Lung (tissue), 11 donors: ENCODE measurements at regions not wholly inside any gene's neighbourhood (a gene's known extent, or its start where the extent isn't known, plus 50 kb on each side); places are given as distances from the start of the nearest gene placed in this dataset.
A peak's percentile ranks its signal among the peaks of the same experiment; 100 is the strongest.

Source experiments
- ATAC-seq: fragments of 200-7000 bp; cut with Tn5 transposase; one replicate; pipeline ENCODE4 v1.9.1; 2020; ENCODE audit warnings: moderate number of reproducible peaks; ENCODE audit not compliant: insufficient read depth, low FRiP score
- DNase-seq, 3 donors: peaks; one replicate each; pipeline ENCODE4 v3.0.0-alpha.2; 2013 to 2017
- H3K27ac ChIP-seq, 2 donors: one replicate each; pipeline ENCODE4 v1.5.1; 2013; ENCODE audit warnings: mild to moderate bottlenecking in 2 of 2, moderate library complexity in 2 of 2, control low read depth in 1 of 2, inconsistent platforms in 1 of 2, low read depth in 1 of 2, low read length in 1 of 2
- H3K27me3 ChIP-seq, 3 donors: one replicate each; pipeline ENCODE4 v1.5.1; 2013; ENCODE audit warnings: low read length in 2 of 3; ENCODE audit not compliant: control insufficient read depth in 3 of 3, insufficient read depth in 3 of 3
- H3K36me3 ChIP-seq, 4 donors: one replicate each; pipeline ENCODE4 v1.5.1; 2013; ENCODE audit warnings: low read length in 4 of 4, mild to moderate bottlenecking in 1 of 4, moderate library complexity in 1 of 4; ENCODE audit not compliant: control insufficient read depth in 4 of 4, insufficient read depth in 4 of 4
- H3K4me1 ChIP-seq, 5 donors: one replicate each; pipeline ENCODE4 v1.5.1; 2013; ENCODE audit warnings: low read length in 5 of 5, mild to moderate bottlenecking in 2 of 5, moderate library complexity in 1 of 5; ENCODE audit not compliant: control insufficient read depth in 5 of 5, insufficient read depth in 5 of 5
- H3K4me3 ChIP-seq: one replicate; pipeline ENCODE4 v1.5.1; 2013; ENCODE audit warnings: mild to moderate bottlenecking, control low read depth, moderate library complexity
- H3K9ac ChIP-seq, 2 donors: one replicate each; pipeline ENCODE4 v1.5.1; 2013; ENCODE audit warnings: low read length in 2 of 2, control low read depth in 1 of 2; ENCODE audit not compliant: insufficient read depth in 1 of 2
- H3K9me3 ChIP-seq, 4 donors: one replicate each; pipeline ENCODE4 v1.5.1; 2013; ENCODE audit warnings: low read length in 3 of 4, mild to moderate bottlenecking in 1 of 4, moderate library complexity in 1 of 4; ENCODE audit not compliant: control insufficient read depth in 4 of 4, insufficient read depth in 3 of 4
- CTCF ChIP-seq: IDR thresholded peaks from 2 replicates; pipeline ENCODE4 v1.5.1; 2012; ENCODE audit warnings: mild to moderate bottlenecking; ENCODE audit errors: control extremely low read depth, extremely low read depth
- WGBS, 2 donors: extraction: QIAGEN DNeasy Blood & Tissue Kit; methylation state at CpG; one replicate each; pipeline ENCODE4 v1.1.7; 2013; 5-methylcytosine and 5-hydroxymethylcytosine counted together
- donor health status: control.
- donor health status: control.
- donor health status: Bipolar disorder and iron deficiency.
- donor health status: healthy.
- donor health status: DM: yes; HTN: yes; CAD: no.

GRCh38 chrX:124736553-124737270 is 390.3 kb downstream of the SH2D1A start:
- peaks cover 0 to 3% (median 3%) of the 10 kb centered on the region in 3 donors for H3K27me3 ChIP-seq
- H3K36me3 ChIP-seq: no peaks in the 10 kb centered on the region
- H3K4me1 ChIP-seq: no peaks in the 10 kb centered on the region
- WGBS, 2 donors: 51 to 83% methylated on average over 9 of the region's 9 CpGs
- DNase-seq (no peak), ATAC-seq (no peak)
- TF ChIP-seq CTCF: no peak
- no peak overlapping the region for H3K9ac ChIP-seq
- H3K4me3 ChIP-seq: no peak overlapping the region
- H3K27ac ChIP-seq: no peak overlapping the region
- no peaks in the 10 kb centered on the region for H3K9me3 ChIP-seq

GRCh38 chrX:124737771-124738170 is 391.4 kb downstream of the SH2D1A start:
- no peak for TF ChIP-seq CTCF
- no peaks in the 10 kb centered on the region for H3K9me3 ChIP-seq

GRCh38 chrX:124747295-124747694 is 400.9 kb downstream of the SH2D1A start:
- Histone ChIP-seq H3K9me3 (no peaks in the 10 kb centered on the region), H3K27me3 (peaks cover 0 to 5% (median 0%) of the 10 kb centered on the region in 3 donors), H3K9ac (no peak overlapping the region), H3K4me1 (no peaks in the 10 kb centered on the region), H3K36me3 (no peaks in the 10 kb centered on the region), H3K27ac (no peak overlapping the region), H3K4me3 (no peak overlapping the region)
- ATAC-seq (no peak), DNase-seq (no peak)
- WGBS, 2 donors: 65 to 92% methylated on average over 2 of the region's 2 CpGs
- no peak for TF ChIP-seq CTCF

More at GRCh38 chrX:124737771-124738170, 391.4 kb downstream of the SH2D1A start:
- 31 to 62% methylated on average over 4 of the region's 4 CpGs for WGBS, 2 donors
- Histone ChIP-seq H3K27ac (no peak overlapping the region), H3K4me1 (no peaks in the 10 kb centered on the region), H3K4me3 (no peak overlapping the region), H3K9ac (no peak overlapping the region), H3K27me3 (peaks cover 0 to 3% (median 0%) of the 10 kb centered on the region in 3 donors), H3K36me3 (no peaks in the 10 kb centered on the region)
- ATAC-seq: no peak
- DNase-seq: peak in 1 of 3 donors; percentile 13

GRCh38 chrX:124764354-124764753 is 418.0 kb downstream of the SH2D1A start:
- no peaks in the 10 kb centered on the region for H3K4me1 ChIP-seq
- H3K36me3 ChIP-seq: no peaks in the 10 kb centered on the region
- no peak overlapping the region for H3K27ac ChIP-seq
- no peak overlapping the region for H3K4me3 ChIP-seq
- 60 to 100% methylated on average over 1 of the region's 1 CpG for WGBS, 2 donors
- DNase-seq (no peak), ATAC-seq (no peak)
- H3K9ac ChIP-seq: no peak overlapping the region
- peaks cover 0 to 3% (median 0%) of the 10 kb centered on the region in 4 donors for H3K9me3 ChIP-seq
- no peak for TF ChIP-seq CTCF
- H3K27me3 ChIP-seq: no peaks in the 10 kb centered on the region
